CD4-positive, alpha-beta T cell treated with Interleukin-15 for 4 hours (primary cell): ENCODE measurements at regions not wholly inside any gene's neighbourhood (a gene's known extent, or its start where the extent isn't known, plus 50 kb on each side); places are given as distances from the start of the nearest gene placed in this dataset.
"Not testable (repeated sequence)": the region's sequence is repeated elsewhere in the genome, so short reads cannot be mapped to it uniquely, and the experiment has no call there.

ENCODE experiments used
- DNase-seq: peaks from one replicate; pipeline ENCODE4 v3.0.0-alpha.2; 2020; ENCODE audit warnings: low spot score

GRCh38 chr2:146801886-146802285 is 1042.9 kb upstream of the ACVR2A start:
- no peak for DNase-seq

GRCh38 chr2:146786396-146786795 is 1058.4 kb upstream of the ACVR2A start:
- no peak for DNase-seq

GRCh38 chr2:146785101-146785500 is 1059.7 kb upstream of the ACVR2A start:
- no peak for DNase-seq

GRCh38 chr2:146784602-146785001 is 1060.2 kb upstream of the ACVR2A start:
- DNase-seq = no peak

DNA sequence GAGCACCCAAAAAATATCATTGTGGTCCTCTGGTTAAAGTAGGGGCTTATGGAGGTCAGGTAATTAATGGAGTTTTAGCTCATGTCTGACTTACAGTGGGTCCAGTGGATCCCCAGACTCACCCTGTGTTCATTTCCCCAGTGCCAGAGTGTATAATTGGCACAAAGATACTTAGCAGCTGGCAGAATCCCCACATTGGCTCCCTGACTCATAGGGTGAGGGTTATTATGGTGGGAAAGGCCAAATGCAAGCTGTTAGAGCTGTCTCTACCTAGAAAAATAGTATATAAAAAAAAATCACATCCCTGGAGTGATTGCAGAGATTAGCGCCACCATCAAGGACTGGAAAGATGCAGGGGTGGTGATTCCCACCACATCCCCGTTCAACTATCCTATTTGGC is 1067.6 kb upstream of the ACVR2A start:
- DNase-seq = no peak

GRCh38 chr2:146776596-146776995 is 1068.2 kb upstream of the ACVR2A start:
- no peak for DNase-seq

DNA sequence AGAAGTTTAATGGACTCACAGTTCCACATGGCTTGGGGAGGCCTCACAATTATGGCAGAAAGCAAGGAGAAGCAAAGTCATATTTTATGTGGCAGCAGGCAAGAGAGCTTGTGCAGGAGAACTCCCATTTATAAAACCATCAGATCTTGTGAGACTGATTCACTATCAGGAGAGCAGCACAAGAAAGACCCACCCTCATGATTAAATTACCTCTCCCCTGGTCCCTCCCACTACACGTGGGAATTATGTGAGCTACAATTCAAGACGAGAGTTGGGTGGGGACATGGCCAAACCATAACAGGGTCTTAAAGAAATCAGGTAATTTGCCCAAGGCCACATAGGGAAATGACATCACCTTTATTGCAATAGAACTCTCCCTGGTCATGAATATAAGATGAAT is 1073.3 kb upstream of the ACVR2A start:
- no peak for DNase-seq

DNA sequence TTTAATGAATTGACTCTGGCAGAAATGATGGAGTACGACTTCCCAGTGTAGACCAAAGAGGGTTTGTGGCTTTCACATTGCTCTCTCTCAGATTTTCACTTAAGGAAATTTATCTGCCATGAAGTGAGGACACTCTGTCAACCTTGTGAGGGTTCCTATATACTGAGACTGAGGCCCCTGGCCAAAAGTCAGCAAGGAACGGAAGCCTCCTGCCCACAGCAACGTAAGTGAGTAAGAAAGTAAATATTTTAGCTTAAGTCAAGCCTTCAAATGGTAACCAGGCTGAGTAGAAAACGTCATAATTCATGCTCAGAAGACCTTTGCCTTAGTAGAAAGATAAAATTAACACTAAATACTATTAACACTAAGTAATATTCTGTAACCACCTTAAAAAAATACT is 1080.5 kb upstream of the ACVR2A start:
- no peak for DNase-seq

DNA sequence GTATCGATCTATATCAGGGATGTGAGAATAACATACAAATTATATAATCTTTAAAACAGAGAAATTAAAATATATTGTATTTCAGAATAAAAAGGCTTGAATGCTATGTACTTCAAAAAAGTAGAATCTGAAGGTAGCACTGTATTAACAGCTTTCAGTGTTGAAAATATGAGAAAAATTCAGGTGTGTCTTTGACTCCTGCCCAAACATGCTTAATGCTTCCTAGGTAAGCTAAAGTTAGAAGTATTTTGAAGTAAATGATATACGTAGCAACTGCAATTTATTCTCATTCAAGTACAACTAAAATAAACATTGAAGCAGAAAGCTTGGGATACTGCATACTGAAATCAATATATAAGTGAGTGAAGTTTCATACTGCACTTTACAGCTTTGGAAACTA is 1082.0 kb upstream of the ACVR2A start:
- no peak for DNase-seq

- DNase-seq = no peak
These were observed 1090.2 kb upstream of the ACVR2A start for GRCh38 chr2:146754606-146755005.

- no peak for DNase-seq
These were observed 1096.8 kb upstream of the ACVR2A start for GRCh38 chr2:146748046-146748445.

DNA sequence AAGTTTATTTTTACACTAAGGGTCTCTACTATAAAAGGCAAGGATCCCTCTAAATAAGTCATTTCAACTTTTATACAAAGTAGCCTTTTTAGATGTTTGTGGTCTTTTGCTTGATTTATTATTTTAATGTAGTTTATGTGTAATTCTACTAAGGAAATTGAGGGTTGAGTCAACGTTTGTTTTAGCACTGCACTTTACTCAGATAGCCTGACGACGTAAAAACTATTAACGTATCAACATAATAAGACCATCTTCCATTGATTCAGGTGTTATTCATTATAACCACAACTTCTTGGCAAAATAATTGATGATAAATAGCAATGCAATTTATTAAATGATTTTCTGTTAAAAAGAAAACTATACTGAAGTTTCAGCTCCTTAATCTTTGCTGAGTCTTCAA is 1103.6 kb upstream of the ACVR2A start:
- no peak for DNase-seq

GRCh38 chr2:146734821-146735190 is 1110.0 kb upstream of the ACVR2A start:
- no peak for DNase-seq

DNA sequence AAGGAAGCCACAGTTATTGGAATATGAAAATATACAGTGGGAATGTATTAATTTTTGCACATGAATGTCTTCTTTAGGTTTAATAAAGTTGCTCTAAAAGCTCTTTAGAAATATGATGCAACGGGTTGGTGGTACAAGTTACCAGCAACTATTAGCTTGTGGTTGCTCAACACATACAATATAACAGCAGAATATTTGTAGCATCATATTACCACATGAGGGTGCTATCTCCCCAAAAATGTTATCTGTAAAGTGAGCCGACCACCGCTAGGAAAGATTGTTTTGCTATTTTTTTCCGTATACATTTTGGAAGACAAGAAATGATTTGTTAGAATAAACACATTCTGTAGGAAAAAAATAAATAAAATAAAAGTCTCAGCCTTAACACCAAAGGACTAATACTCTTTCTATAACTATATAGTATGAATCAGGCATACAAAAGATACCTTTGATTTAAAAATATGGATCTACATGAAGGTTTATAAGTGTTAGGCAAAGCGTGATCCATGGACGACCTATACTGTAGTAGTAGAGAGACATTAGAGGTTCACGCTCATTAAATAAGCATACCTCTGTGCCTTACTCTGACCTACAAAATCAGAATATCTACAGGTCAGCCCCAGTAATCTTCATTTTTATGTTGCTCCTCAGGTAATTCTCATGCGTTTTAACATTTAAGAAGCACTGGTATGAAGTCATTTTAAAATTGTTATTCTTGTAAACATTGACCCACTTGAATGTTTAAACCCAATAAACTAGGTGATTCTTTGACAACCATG is 1110.6 kb upstream of the ACVR2A start:
- DNase-seq = no peak

DNA sequence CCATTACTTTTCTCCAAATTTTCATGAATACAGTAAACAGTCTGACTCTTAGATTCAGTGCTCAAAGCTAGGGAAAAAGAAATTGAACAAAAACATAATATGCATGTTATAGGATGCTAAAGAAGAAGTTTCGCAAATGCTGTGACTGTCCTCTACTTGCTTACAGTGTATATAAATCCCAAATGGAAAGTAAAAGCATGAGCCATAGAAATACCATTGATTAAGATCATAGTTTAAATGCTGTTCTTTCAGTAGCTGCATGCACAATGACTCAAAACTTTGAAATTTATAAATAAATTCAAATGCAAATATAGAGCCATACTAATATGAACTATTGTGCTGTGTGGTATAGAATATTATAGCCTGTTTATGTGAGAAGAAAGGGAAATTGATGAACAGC is 1113.9 kb upstream of the ACVR2A start:
- no peak for DNase-seq

DNA sequence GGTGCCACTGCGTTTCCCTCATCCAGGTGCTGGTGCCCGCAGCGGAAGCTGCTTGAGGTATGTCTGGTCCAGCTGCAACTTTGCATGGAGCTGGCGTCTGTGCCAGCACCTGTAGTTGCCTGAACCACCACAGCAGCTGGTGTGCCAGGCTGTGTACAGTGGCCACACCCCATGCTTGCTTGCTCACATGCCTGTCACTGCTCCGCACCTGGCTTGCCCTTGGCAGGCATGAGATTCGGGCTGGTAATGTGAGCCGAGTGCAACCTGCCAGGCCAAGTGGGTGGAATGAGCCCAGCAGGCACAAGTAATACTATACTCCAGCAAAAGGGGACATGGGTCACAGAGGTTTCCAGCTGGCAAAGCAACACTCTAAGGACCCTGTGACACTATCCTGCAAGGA is 1123.3 kb upstream of the ACVR2A start:
- DNase-seq = no peak

DNA sequence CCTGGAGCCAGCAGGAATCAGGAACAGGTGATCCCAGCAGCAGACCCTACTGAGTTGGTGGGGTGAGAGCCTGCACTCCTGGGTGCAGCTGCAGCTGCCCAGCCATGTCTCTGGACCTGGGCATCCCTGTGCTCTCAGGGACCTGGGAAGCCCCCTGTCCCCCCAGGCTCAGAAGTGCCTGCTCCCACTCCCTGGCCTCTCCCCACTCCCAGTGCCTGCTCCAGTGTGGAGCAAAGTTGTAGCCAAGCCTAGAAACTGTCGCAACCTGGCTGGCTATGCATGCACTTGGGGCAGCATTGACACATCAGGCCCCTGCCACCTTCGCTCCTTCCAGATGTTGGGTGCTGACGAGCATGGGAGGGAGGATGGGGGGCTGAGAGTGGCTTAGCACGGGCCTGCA is 1124.7 kb upstream of the ACVR2A start:
- DNase-seq = no peak

GRCh38 chr2:146716591-146716990 is 1128.2 kb upstream of the ACVR2A start:
- no peak for DNase-seq

DNA sequence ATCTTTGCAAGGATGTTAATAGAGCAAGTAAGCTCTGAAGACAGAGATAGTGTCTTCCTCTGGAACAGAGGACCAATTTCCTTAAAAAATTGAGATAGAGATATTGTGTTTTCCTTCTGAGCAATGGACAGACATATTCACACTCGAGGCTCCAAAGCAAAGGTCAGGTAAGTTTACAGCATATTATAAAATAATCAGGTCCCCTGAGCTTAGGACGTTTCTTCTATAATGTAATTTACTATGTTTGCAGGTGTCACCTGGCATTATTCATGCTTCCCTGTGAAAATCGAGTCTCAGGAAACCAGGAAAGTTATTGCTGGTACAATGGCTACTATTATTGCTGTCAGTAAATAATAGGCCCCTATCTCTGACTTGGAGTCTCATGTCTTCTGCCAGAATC is 1135.8 kb upstream of the ACVR2A start:
- no peak for DNase-seq

DNA sequence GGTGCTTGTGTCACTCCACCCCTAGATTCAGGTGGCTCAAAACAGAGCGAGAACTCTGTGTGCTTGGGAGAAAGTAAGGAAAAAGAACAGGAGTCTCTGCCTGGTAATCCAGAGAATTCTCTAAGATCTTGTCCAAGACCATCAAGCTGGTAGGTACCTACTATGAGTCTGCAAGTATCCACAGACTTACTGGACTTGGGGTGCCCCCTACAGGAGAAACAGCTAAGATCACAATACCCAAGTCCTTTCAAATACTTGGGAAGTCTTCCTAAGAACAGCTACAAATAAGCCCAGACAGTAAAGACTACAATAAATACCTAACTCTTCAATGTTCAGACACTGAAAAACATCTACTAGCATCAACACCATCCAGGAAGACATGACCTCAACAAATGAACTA is 1143.6 kb upstream of the ACVR2A start:
- DNase-seq = no peak

DNA sequence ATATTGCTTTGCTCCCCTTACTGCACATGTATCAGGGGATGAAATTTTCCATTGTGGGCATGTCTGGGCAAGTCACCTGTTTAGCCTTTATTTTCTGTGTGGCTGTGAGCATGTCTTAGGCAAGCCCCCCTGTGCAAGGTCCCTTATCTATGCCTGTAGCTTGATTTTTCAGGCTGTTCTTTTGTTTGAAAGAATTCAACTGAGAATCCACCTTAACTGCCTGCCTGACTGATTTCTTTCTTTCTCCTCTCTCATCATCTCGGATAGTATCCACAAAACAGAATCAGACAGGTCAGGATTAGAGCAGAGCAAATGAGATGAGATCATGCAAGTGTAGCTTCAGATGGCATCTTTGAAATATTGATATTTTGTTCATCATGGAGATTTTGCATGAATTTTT is 1147.5 kb upstream of the ACVR2A start:
- DNase-seq = no peak

GRCh38 chr2:146696787-146697186 is 1148.0 kb upstream of the ACVR2A start:
- DNase-seq = not testable (repeated sequence)

- DNase-seq = no peak
These were observed 1162.8 kb upstream of the ACVR2A start for GRCh38 chr2:146681991-146682390.

GRCh38 chr2:146678516-146678915 is 1166.3 kb upstream of the ACVR2A start:
- no peak for DNase-seq

- no peak for DNase-seq
These were observed 1167.5 kb upstream of the ACVR2A start for GRCh38 chr2:146677280-146677679.
